GM11168 (cell line): ENCODE measurements at regions not wholly inside any gene's neighbourhood (a gene's known extent, or its start where the extent isn't known, plus 50 kb on each side); places are given as distances from the start of the nearest gene placed in this dataset.
"Not testable (repeated sequence)": the region's sequence is repeated elsewhere in the genome, so short reads cannot be mapped to it uniquely, and the experiment has no call there.

ENCODE experiments used
- in situ Hi-C: fragments of 300-500 bp; cut with MboI; formaldehyde crosslinking; loops from one replicate; pipeline ENCODE4 v1.12.0; 2022; ENCODE audit warnings: low sequenced_read_pairs; ENCODE audit not compliant: unreplicated experiment

- in situ Hi-C loops = loop anchor here (25.0 kb wide), 1 partner anchor 358 kb away; no protein-coding TSS in a partner anchor
Observed at GRCh38 chr3:64395490-64395889, 170.2 kb upstream of the PRICKLE2 start.

DNA sequence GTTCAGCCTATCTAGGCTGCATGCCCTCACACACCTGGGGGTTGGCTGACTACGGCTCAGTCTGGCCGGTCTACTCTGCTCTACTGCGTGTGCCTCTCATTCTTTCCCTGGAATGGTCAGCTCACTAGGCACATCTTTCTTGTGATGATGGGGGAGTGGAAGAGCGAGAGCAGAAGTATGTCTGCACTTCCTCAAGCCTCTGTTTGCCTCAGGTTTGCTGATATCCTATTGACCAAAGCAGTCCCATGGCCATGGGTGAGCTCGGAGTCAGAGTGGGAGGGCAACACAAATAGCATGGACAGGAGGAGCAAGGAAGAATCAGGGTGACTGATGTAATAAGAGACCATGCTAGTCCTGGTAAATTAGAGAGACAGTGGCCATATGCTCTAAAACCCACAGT is 167.9 kb upstream of the PRICKLE2 start:
- in situ Hi-C loops = loop anchor here (25.0 kb wide), 1 partner anchor 356 kb away; no protein-coding TSS in a partner anchor

GRCh38 chr3:64392001-64392400 is 166.7 kb upstream of the PRICKLE2 start:
- in situ Hi-C loops = loop anchor here (25.0 kb wide), 1 partner anchor 355 kb away; no protein-coding TSS in a partner anchor

DNA sequence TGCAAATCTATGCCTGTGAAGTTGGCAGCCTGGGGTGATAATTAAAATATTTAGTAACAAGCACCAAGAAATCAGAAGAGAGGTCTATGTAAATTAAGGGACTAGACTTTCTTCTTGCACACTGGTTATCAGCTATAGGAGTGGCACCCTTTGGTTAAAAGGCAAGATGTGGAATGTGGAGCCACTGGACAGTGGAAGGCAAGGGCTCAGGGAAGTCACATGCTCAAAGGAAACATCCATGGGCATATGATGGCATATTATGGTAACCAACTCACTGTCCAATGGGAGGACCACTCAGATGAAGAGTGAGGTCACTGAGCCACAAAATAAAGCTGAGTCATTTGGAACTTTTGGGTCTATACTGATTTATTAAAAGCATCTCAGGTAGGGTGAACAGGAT is 165.6 kb upstream of the PRICKLE2 start:
- in situ Hi-C loops = loop anchor here (25.0 kb wide), 1 partner anchor 354 kb away; no protein-coding TSS in a partner anchor

DNA sequence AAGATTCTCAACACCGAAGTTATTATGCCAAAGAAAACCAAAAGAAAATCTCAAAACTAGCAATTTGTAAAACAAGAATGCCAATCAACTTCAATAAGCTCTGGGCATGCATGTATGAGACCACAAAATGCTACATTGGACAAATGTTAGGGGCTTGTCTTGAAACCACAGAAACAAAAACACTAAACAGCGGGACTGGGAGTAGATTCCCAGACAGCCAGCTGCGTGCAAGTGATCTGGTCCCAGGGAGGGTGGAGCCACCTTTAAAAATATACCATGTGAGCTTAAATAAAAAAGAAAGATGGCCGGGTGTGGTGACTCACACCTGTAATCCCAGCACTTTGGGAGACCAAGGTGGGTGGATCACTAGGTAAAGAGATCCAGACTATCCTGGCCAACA is 163.6 kb upstream of the PRICKLE2 start:
- in situ Hi-C loops = loop anchor here (25.0 kb wide), 1 partner anchor 352 kb away; no protein-coding TSS in a partner anchor

- in situ Hi-C loops = loop anchor here (25.0 kb wide), 1 partner anchor 350 kb away; no protein-coding TSS in a partner anchor
Observed at GRCh38 chr3:64387688-64388087, 162.4 kb upstream of the PRICKLE2 start.

- in situ Hi-C loops = loop anchor here (25.0 kb wide), 1 partner anchor 348 kb away; no protein-coding TSS in a partner anchor
Observed at GRCh38 chr3:64385277-64385676, 160.0 kb upstream of the PRICKLE2 start.

DNA sequence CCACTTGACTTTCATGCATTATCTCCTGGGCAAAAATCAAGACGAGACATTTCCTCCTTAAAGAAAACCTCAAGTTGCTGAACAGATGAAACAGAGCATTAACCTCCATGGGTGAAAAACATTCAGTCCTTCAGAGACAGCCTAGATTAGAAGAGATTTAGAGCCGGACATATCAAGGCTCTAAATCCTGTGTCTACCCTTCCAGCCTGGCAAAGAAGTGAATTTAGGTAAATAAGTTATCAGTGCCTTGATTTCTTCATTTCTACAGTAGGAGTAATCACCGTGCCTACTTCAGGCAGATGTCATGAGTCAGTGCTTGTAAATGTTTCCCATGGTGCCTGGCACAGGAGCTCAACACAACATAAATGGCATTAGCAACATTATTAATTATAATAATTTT is 159.3 kb upstream of the PRICKLE2 start:
- in situ Hi-C loops = loop anchor here (25.0 kb wide), 1 partner anchor 347 kb away; no protein-coding TSS in a partner anchor

DNA sequence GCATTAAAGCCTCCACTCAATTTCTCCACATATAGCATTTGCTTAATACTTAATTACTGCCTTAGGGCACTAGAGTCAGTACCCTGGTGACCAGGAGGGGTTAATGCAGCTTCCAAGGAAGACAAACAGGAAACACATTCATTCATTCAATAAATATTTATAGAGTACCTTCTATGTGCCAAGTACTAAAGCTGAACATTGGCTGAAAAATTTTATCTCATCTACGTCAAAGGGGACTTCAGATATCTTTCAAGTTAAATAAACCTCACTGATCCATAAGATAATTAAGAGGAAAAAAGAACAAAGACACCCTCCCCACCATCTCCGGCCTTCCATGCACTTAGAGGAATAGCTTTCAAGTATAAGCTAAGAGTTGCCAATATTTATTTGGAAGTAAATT is 156.9 kb upstream of the PRICKLE2 start:
- in situ Hi-C loops = loop anchor here (25.0 kb wide), 1 partner anchor 345 kb away; no protein-coding TSS in a partner anchor

DNA sequence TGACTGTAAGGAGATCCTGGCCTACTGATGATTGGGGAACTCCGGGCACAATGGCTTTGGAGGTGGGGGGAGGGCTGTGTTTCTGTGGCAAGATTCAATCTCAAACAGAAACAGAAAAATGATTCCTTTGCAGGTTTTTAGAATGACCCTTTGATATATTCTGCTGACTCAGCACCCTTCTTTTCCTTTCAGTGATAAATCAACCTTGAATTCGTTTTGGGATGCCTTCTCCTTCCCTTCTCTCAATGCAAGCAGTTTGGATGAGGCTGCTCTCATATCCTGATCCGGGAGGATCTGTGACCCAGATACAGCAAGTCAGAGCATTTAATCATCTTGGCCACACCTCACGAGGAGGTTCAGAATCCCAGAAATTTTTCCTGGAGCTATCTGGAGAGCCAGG is 156.1 kb upstream of the PRICKLE2 start:
- in situ Hi-C loops = loop anchor here (25.0 kb wide), 1 partner anchor 344 kb away; no protein-coding TSS in a partner anchor

GRCh38 chr3:64380546-64380945 is 155.3 kb upstream of the PRICKLE2 start:
- in situ Hi-C loops = loop anchor here (25.0 kb wide), 1 partner anchor 343 kb away; no protein-coding TSS in a partner anchor

DNA sequence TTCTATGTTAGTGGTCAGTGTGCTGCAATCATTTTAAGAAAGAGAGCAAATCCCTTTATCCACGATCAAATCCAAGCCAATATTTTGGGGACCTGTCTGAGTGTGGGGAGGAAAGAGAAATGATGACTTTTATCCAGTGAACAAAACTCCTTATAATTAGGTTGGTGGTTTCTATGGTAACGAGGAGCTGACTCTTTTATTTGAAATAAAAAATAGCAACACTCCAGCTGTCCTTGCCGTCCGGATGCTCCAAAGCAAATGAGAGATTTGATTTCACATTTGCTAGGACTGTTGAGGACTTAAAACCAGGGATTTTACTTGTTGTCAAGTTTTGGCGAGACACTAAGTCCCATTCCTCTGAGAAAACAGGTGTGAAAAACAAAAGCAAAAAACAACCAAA is 154.0 kb upstream of the PRICKLE2 start:
- in situ Hi-C loops = loop anchor here (25.0 kb wide), 1 partner anchor 342 kb away; no protein-coding TSS in a partner anchor

- in situ Hi-C loops = loop anchor here (25.0 kb wide), 1 partner anchor 341 kb away; no protein-coding TSS in a partner anchor
Observed at GRCh38 chr3:64377942-64378341, 152.7 kb upstream of the PRICKLE2 start.

DNA sequence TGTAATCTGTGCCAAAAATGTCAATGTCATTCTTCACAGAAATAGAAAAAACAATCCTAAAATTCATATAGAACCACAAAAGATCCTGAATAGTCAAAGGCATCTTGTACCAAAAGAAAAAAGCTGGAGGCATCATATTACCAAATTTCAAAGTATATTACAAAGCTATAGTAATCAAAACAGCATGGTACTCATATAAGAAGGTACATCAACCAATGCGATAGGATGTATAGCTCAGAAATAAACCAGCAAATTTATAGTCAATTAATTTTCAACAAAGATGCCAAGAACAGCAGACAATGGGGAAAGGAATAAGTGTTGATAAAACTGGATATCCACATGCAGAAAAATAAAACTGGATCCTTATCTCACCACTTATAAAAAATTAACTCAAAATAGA is 150.5 kb upstream of the PRICKLE2 start:
- in situ Hi-C loops = loop anchor here (25.0 kb wide), 1 partner anchor 338 kb away; no protein-coding TSS in a partner anchor

DNA sequence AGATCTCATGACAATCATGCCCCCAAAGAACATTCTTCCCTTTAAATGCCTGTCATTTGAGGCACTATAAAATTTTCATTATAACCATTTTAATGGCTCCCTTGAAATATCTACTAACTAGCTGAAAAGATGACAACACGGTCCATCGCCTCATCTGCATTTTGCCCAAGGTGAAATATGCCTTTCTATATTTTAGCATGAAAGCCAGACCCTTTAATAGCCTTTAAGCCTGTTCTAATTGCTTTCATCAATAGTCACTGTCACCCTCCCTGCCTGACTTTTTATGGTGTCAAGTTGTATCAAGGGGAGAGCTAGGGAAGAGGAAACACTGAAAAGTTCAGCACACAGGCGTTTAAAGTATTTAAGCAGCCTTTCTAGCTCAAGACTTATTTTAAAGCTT is 144.1 kb upstream of the PRICKLE2 start:
- in situ Hi-C loops = no loop called here

DNA sequence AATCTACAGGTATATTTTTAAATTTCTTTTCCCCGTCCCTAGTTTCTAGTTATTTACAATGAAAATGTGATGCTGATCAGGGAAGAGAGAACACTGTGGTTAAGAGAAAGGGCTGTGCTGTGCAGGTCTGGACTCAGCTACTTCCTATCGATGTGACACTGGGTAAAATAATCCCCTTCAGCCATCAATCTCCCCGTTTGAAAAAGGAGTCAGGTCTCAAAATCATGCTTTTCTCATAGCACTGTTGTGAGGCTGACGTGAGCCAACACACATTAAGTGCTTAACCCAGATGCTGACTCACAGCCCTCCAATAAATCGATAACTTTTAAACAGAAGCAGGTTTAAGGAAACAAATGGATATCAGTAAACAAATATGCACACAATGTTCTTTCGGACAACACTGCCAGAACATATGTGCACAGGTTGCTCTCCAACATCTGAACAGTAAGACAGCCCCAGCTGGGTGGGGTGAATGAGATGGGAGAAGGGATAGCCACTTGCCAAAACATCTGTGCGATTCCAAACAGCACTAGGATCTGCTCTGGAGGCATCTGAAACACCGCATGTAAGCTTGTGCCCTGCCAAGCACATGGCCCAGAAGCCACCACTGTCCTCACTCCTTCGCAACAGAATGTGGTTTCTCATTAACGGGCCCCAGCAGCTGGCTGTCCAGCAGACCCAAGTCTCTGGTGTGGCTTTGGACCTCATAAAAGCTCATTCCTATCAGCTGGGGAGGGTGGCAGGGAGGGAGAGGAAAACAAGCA is 143.2 kb upstream of the PRICKLE2 start:
- in situ Hi-C loops = no loop called here

- in situ Hi-C loops = no loop called here
Observed at GRCh38 chr3:64365877-64366276, 140.6 kb upstream of the PRICKLE2 start.

DNA sequence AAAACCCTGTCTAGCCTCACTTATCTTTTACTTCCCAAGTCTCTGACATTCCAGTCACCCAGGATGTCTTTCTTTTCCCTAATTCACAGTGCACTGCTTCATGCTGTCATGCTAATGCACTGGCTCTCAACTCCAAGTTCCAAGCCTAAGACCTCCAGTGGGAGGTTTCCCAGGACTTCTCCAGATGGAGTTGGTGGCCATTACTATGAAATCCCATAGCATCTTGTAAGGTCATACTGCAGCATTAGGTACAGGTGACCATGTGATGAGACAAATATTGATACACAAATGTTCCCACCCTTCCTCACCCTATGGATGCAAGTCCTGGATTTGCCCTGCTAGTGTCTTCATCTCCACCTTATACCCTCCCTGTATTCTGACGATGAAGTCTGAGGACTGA is 138.6 kb upstream of the PRICKLE2 start:
- in situ Hi-C loops = no loop called here

DNA sequence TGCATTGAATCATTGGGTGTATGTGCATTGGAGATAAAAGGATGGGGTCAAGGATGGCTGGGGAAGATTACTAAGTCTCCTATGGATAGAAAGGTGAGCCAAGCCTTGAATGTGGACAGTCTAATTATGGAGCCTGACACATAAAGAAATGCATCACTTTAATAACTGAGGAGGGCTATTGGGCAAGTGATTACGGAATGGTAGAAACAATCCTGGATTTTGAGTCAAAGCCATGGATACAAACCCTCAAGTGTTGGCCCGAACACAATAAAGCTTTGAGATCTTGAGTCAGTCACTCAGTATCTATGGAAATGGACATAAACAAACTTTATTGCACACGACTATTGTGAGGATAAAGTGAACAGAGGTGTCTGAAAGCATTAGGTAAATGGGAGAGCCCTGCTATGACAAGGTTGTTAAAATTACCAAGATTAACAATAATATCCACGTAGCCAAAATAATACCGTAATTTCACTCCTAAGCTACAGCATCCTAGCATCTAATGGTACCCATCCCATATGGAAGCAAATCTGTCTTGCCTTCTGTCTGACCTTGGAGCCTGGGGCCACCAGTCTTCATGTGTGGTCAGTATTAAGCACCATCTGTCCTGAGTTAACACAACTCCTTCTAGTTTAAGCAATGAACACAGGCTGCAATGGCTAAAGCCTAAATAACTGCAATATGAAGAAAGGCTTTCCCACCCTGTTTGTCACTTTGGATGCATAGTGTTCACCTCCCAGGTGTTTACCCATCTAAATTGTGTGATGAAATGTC is 136.9 kb upstream of the PRICKLE2 start:
- in situ Hi-C loops = no loop called here

DNA sequence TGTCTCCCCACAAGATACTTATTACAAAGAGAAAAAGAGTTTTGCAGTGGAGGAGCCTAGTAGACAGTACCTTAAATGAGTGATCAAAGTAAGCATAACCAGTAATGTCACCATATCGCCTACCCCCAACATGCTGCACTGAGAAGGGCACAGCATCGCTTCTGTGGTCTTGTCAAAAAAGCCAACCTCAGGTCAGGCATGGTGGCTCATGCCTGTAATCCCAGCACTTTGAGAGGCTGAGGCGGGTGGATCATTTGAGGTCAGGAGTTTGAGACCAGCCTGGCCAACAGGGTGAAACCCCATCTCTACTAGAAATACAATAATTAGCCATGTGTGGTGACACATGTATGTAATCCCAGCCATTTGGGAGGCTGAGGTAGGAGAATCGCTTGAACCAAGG is 135.8 kb upstream of the PRICKLE2 start:
- in situ Hi-C loops = not testable (repeated sequence)

DNA sequence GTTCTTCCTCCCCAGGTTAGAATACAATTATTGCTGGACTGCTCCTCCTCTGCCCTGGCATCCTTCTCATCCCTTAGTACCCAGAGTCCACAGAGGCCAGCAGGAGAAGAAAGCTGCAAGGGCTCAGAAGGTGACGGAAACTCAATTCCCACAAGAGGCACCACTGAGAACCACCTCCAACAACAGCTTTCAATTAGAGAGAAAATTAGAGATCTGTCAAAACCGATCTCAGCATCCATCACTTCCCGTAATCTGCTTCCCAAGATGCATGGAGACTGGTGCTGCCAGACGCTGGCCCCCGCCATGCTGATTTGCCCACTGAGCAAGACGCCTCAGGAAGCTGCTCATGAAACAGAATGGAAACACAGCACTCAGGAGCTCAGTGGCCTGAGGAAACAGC is 135.0 kb upstream of the PRICKLE2 start:
- in situ Hi-C loops = no loop called here
